H9 (cell line): ENCODE measurements at regions not wholly inside any gene's neighbourhood (a gene's known extent, or its start where the extent isn't known, plus 50 kb on each side); places are given as distances from the start of the nearest gene placed in this dataset.

Experiments used
- DNase-seq: peaks from one replicate; pipeline ENCODE4 v3.0.0-alpha.2; 2017
- H2AFZ ChIP-seq: one replicate; pipeline ENCODE4 v1.6.1; 2013; ENCODE audit warnings: mild to moderate bottlenecking, low read length, control low read depth, moderate library complexity
- H2AK5ac ChIP-seq: 2 replicates; pipeline ENCODE4 v1.6.1; 2013; ENCODE audit warnings: low read length, control low read depth, mixed read lengths; ENCODE audit not compliant: insufficient read length
- H2BK120ac ChIP-seq: one replicate; pipeline ENCODE4 v1.6.1; 2013; ENCODE audit warnings: low read depth, mild to moderate bottlenecking, low read length, control low read depth, inconsistent platforms; ENCODE audit not compliant: poor library complexity, severe bottlenecking
- H2BK12ac ChIP-seq: 2 replicates; pipeline ENCODE4 v1.6.1; 2013; ENCODE audit warnings: low read length, control low read depth, mixed read lengths, low read depth; ENCODE audit not compliant: insufficient read length
- H2BK15ac ChIP-seq: 2 replicates; pipeline ENCODE4 v1.6.1; 2013; ENCODE audit warnings: low read depth, low read length, control low read depth
- H2BK20ac ChIP-seq: one replicate; pipeline ENCODE4 v1.6.1; 2013; ENCODE audit warnings: low read depth, mild to moderate bottlenecking, low read length, control low read depth, inconsistent platforms; ENCODE audit not compliant: poor library complexity, severe bottlenecking
- H2BK5ac ChIP-seq: 2 replicates; pipeline ENCODE4 v1.6.1; 2013; ENCODE audit warnings: low read length, control low read depth, mixed read lengths; ENCODE audit not compliant: insufficient read length
- H3K14ac ChIP-seq: 2 replicates; pipeline ENCODE4 v1.6.1; 2013; ENCODE audit warnings: low read length, control low read depth; ENCODE audit not compliant: insufficient read depth
- H3K18ac ChIP-seq: 2 replicates; pipeline ENCODE4 v1.6.1; 2013; ENCODE audit warnings: low read depth, mild to moderate bottlenecking, mixed read lengths, low read length, control low read depth; ENCODE audit not compliant: insufficient read length
- H3K23ac ChIP-seq: 2 replicates; pipeline ENCODE4 v1.6.1; 2013; ENCODE audit warnings: low read length, control low read depth, mixed read lengths, low read depth; ENCODE audit not compliant: insufficient read length
- H3K23me2 ChIP-seq: 2 replicates; pipeline ENCODE4 v1.6.1; 2013; ENCODE audit warnings: low read depth, mild to moderate bottlenecking, mixed read lengths, low read length, control low read depth; ENCODE audit not compliant: insufficient read length, poor library complexity, severe bottlenecking
- H3K27ac ChIP-seq: 2 replicates; pipeline ENCODE4 v1.5.1; 2013; ENCODE audit warnings: low read length, control low read depth, mixed read lengths, low read depth; ENCODE audit not compliant: insufficient read length
- H3K27me3 ChIP-seq: 2 replicates; pipeline ENCODE4 v1.6.1; 2013; ENCODE audit warnings: low read length, control low read depth, inconsistent platforms; ENCODE audit not compliant: insufficient read depth
- H3K4ac ChIP-seq: 2 replicates; pipeline ENCODE4 v1.6.1; 2013; ENCODE audit warnings: low read depth, mild to moderate bottlenecking, control low read depth, inconsistent platforms, low read length, moderate library complexity
- H3K4me1 ChIP-seq: 2 replicates; pipeline ENCODE4 v1.6.1; 2013; ENCODE audit warnings: low read length, control low read depth, inconsistent platforms; ENCODE audit not compliant: insufficient read depth
- H3K4me2 ChIP-seq: 2 replicates; pipeline ENCODE4 v1.6.1; 2013; ENCODE audit warnings: low read length, control low read depth, mixed read lengths; ENCODE audit not compliant: insufficient read length, insufficient read depth
- H3K56ac ChIP-seq: 2 replicates; pipeline ENCODE4 v1.6.1; 2013; ENCODE audit warnings: low read depth, mild to moderate bottlenecking, mixed read lengths, low read length, control low read depth; ENCODE audit not compliant: insufficient read length
- H3K79me1 ChIP-seq: 2 replicates; pipeline ENCODE4 v1.6.1; 2013; ENCODE audit warnings: low read depth, mild to moderate bottlenecking, moderate library complexity, low read length, control low read depth, inconsistent platforms; ENCODE audit not compliant: insufficient read depth, poor library complexity, severe bottlenecking
- H3K79me2 ChIP-seq: 2 replicates; pipeline ENCODE4 v1.6.1; 2013; ENCODE audit warnings: low read length, control low read depth, inconsistent platforms; ENCODE audit not compliant: insufficient read depth
- H3K9ac ChIP-seq: 2 replicates; pipeline ENCODE4 v1.6.1; 2013; ENCODE audit warnings: low read length, control low read depth, mixed read lengths; ENCODE audit not compliant: insufficient read length; ENCODE audit errors: extremely low read depth
- H3K9me3 ChIP-seq: one replicate; pipeline ENCODE4 v1.6.1; 2013; ENCODE audit warnings: low read depth, low read length, inconsistent platforms; ENCODE audit not compliant: control insufficient read depth
- H3T11ph ChIP-seq: one replicate; pipeline ENCODE4 v1.6.1; 2013; ENCODE audit warnings: mild to moderate bottlenecking, low read length, control low read depth, inconsistent platforms
- H4K20me1 ChIP-seq: one replicate; pipeline ENCODE4 v1.6.1; 2013; ENCODE audit not compliant: control insufficient read depth, insufficient read length, insufficient read depth
- H4K5ac ChIP-seq: 2 replicates; pipeline ENCODE4 v1.6.1; 2013; ENCODE audit warnings: low read depth, mild to moderate bottlenecking, mixed read lengths, low read length, control low read depth; ENCODE audit not compliant: insufficient read length
- H4K8ac ChIP-seq: replicated peaks from 2 replicates; pipeline ENCODE4 v1.6.1; 2013; ENCODE audit warnings: low read length, control low read depth, mixed read lengths, low read depth; ENCODE audit not compliant: insufficient read length
- H4K91ac ChIP-seq: 2 replicates; pipeline ENCODE4 v1.6.1; 2013; ENCODE audit warnings: low read depth, mild to moderate bottlenecking, moderate library complexity, mixed read lengths, low read length, control low read depth; ENCODE audit not compliant: insufficient read length
- H3K27ac Mint-ChIP-seq, 3 experiments: 2 replicates in 2 of 3; 3 replicates in 1 of 3; pipeline ENCODE4 v1.8.0; 2020 to 2021; ENCODE audit warnings: mixed read lengths in 3 of 3, mild to moderate bottlenecking in 1 of 3, moderate library complexity in 1 of 3
- H3K27me3 Mint-ChIP-seq: 2 replicates; pipeline ENCODE4 v1.8.0; 2021; ENCODE audit warnings: low read depth, mild to moderate bottlenecking, moderate library complexity, mixed read lengths
- H3K36me3 Mint-ChIP-seq, 3 experiments: 2 replicates in 2 of 3; 3 replicates in 1 of 3; pipeline ENCODE4 v1.8.0; 2020 to 2021; ENCODE audit warnings: low read depth in 3 of 3, mixed read lengths in 3 of 3; ENCODE audit not compliant: insufficient read depth in 1 of 3
- H3K4me1 Mint-ChIP-seq, 2 experiments: 2 replicates each; pipeline ENCODE4 v1.8.0; 2020; ENCODE audit warnings: mixed read lengths in 2 of 2
- H3K4me3 Mint-ChIP-seq, 2 experiments: 2 replicates in 1 of 2; 3 replicates in 1 of 2; pipeline ENCODE4 v1.8.0; 2020 to 2021; ENCODE audit warnings: mild to moderate bottlenecking in 2 of 2, mixed read lengths in 2 of 2, moderate library complexity in 1 of 2
- H3K9me3 Mint-ChIP-seq, 2 experiments: 2 replicates in 1 of 2; 3 replicates in 1 of 2; pipeline ENCODE4 v1.8.0; 2020; ENCODE audit warnings: mild to moderate bottlenecking in 2 of 2, mixed read lengths in 2 of 2, moderate library complexity in 1 of 2
- WGBS: extraction: QIAGEN DNeasy Blood & Tissue Kit; methylation state at CpG from one replicate; pipeline ENCODE4 v1.1.7; 2013; ENCODE audit warnings: missing lambda C conversion rate, low lambda C conversion rate, mixed read lengths; ENCODE audit not compliant: insufficient read length; ENCODE audit errors: extremely low coverage; 5-methylcytosine and 5-hydroxymethylcytosine counted together
- TF ChIP-seq, protein P1 (sequence below): fragments of 200-600 bp; sonication (generic); conservative IDR thresholded peaks from 3 replicates; pipeline ENCODE4 v1.8.0; 2021; ENCODE audit warnings: antibody characterized with exemption, mild to moderate bottlenecking

DNA sequence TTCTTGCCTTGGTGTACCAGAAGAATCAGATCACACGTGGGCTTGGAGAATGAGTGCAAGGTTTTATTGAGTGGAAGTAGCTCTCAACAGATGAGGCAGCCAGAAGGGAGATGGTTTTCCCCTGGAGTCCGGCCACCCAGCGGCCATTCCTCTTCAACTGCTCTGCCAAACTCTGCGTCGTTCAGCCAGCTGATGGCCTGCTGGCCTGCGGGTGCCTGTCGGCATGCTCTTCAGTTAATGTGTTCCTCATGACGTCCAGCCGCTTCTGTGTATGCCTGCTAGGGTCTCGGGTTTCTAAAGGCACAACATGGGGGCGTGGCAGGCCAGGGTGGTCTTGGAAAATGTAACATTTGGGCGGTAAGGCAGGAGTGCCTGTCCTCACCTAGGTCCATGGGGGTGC is 487.9 kb upstream of the LRRC4C start:
- H3K27ac Mint-ChIP-seq: no peak overlapping the region
- no peak for DNase-seq
- Histone ChIP-seq H3K79me1 (no peaks in the 10 kb centered on the region), H4K5ac (no peak overlapping the region), H2BK20ac (no peak overlapping the region), H3K4me2 (no peak overlapping the region), H2AFZ (no peak overlapping the region), H3T11ph (no peak overlapping the region), H2BK15ac (no peak overlapping the region; the same call in 1 of the 2 replicates), H3K4ac (no peak overlapping the region), H3K9ac (no peak overlapping the region), H2BK5ac (no peak overlapping the region), H4K91ac (no peak overlapping the region), H3K14ac (no peak overlapping the region), H3K18ac (no peak overlapping the region), H3K23me2 (no peaks in the 10 kb centered on the region), H3K27me3 (no peaks in the 10 kb centered on the region), H3K27ac (no peak overlapping the region), H3K9me3 (no peaks in the 10 kb centered on the region), H3K79me2 (no peaks in the 10 kb centered on the region), H2BK120ac (no peak overlapping the region), H3K56ac (no peak overlapping the region), H4K8ac (no peak overlapping the region), H2BK12ac (no peak overlapping the region), H4K20me1 (no peaks in the 10 kb centered on the region), H3K23ac (no peak overlapping the region), H2AK5ac (no peak overlapping the region), H3K4me1 (no peaks in the 10 kb centered on the region; the same call in 1 of the 2 replicates)
- H3K4me3 Mint-ChIP-seq: no peak overlapping the region
- H3K4me1 Mint-ChIP-seq: peaks cover 11 to 14% of the 10 kb centered on the region in 2 experiments; a peak in 3 of 4 replicates
- no peaks in the 10 kb centered on the region for H3K9me3 Mint-ChIP-seq
- no CpG with 5 or more reads among the region's 12 CpGs for WGBS
- H3K36me3 Mint-ChIP-seq: no peaks in the 10 kb centered on the region
- TF ChIP-seq, protein P1, sequence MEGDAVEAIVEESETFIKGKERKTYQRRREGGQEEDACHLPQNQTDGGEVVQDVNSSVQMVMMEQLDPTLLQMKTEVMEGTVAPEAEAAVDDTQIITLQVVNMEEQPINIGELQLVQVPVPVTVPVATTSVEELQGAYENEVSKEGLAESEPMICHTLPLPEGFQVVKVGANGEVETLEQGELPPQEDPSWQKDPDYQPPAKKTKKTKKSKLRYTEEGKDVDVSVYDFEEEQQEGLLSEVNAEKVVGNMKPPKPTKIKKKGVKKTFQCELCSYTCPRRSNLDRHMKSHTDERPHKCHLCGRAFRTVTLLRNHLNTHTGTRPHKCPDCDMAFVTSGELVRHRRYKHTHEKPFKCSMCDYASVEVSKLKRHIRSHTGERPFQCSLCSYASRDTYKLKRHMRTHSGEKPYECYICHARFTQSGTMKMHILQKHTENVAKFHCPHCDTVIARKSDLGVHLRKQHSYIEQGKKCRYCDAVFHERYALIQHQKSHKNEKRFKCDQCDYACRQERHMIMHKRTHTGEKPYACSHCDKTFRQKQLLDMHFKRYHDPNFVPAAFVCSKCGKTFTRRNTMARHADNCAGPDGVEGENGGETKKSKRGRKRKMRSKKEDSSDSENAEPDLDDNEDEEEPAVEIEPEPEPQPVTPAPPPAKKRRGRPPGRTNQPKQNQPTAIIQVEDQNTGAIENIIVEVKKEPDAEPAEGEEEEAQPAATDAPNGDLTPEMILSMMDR: no peak
- no peaks in the 10 kb centered on the region; the same call in 1 of the 2 replicates for H3K27me3 Mint-ChIP-seq
